ENCODE measurements at regions not wholly inside any gene's neighbourhood (a gene's known extent, or its start where the extent isn't known, plus 50 kb on each side); places are given as distances from the start of the nearest gene placed in this dataset.

GRCh38 chr11:96778272-96778671 is 388.5 kb downstream of the JRKL start:
- TF ChIP-seq, protein P1, sequence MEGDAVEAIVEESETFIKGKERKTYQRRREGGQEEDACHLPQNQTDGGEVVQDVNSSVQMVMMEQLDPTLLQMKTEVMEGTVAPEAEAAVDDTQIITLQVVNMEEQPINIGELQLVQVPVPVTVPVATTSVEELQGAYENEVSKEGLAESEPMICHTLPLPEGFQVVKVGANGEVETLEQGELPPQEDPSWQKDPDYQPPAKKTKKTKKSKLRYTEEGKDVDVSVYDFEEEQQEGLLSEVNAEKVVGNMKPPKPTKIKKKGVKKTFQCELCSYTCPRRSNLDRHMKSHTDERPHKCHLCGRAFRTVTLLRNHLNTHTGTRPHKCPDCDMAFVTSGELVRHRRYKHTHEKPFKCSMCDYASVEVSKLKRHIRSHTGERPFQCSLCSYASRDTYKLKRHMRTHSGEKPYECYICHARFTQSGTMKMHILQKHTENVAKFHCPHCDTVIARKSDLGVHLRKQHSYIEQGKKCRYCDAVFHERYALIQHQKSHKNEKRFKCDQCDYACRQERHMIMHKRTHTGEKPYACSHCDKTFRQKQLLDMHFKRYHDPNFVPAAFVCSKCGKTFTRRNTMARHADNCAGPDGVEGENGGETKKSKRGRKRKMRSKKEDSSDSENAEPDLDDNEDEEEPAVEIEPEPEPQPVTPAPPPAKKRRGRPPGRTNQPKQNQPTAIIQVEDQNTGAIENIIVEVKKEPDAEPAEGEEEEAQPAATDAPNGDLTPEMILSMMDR (IDR thresholded peaks at IDR 0.05; ENCODE audit: insufficient read depth, low read depth, low read length), result no peak
- no peak overlapping the region for H3K4me3 ChIP-seq (ENCODE audit: low read depth, low read length)
- DNase-seq (ENCODE audit: low read depth), result no peak

GRCh38 chr11:96779030-96779429 is 389.2 kb downstream of the JRKL start:
- no peak for DNase-seq (ENCODE audit: low read depth)
- no peak overlapping the region for H3K4me3 ChIP-seq (ENCODE audit: low read depth, low read length)
- TF ChIP-seq, protein P1 (IDR thresholded peaks at IDR 0.05; ENCODE audit: insufficient read depth, low read depth, low read length), result no peak

- H3K4me3 ChIP-seq (ENCODE audit: low read depth, low read length), result no peak overlapping the region
- TF ChIP-seq, protein P1 (IDR thresholded peaks at IDR 0.05; ENCODE audit: insufficient read depth, low read depth, low read length), result no peak
- no peak for DNase-seq (ENCODE audit: low read depth)
Measured at GRCh38 chr11:96781082-96781481, 391.3 kb downstream of the JRKL start.

DNA sequence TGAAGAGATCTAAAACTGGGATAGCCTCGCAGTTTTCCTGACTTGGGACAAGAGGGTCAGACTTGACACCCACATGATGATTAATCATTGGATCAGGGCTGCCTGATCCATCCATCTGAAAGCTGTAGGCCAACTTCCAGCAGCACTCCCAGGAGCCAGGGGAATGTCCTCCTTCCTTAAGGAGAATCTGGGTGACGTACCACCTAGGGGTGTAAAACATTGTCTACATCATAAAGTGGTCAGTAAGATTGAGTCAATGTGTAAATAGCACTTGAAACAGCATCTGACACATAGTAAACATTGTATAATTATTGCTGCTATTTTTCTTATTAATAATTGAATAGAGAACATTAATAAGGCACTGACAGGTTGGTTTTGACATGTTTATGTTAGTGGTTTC is 392.8 kb downstream of the JRKL start:
- TF ChIP-seq, protein P1 (IDR thresholded peaks at IDR 0.05; ENCODE audit: insufficient read depth, low read depth, low read length), result no peak
- no peak overlapping the region for H3K4me3 ChIP-seq (ENCODE audit: low read depth, low read length)
- DNase-seq (ENCODE audit: low read depth), result no peak

GRCh38 chr11:96783311-96783710 is 393.5 kb downstream of the JRKL start:
- DNase-seq (ENCODE audit: low read depth), result no peak
- TF ChIP-seq, protein P1 (IDR thresholded peaks at IDR 0.05; ENCODE audit: insufficient read depth, low read depth, low read length), result no peak

GRCh38 chr11:96785073-96785472 is 395.3 kb downstream of the JRKL start:
- DNase-seq (ENCODE audit: low read depth), result no peak
- TF ChIP-seq, protein P1 (IDR thresholded peaks at IDR 0.05; ENCODE audit: insufficient read depth, low read depth, low read length), result no peak
- no peak overlapping the region for H3K4me3 ChIP-seq (ENCODE audit: low read depth, low read length)

More at GRCh38 chr11:96783311-96783710, 393.5 kb downstream of the JRKL start:
- no peak overlapping the region for H3K4me3 ChIP-seq (ENCODE audit: low read depth, low read length)

- TF ChIP-seq, protein P1 (IDR thresholded peaks at IDR 0.05; ENCODE audit: insufficient read depth, low read depth, low read length), result no peak
- H3K4me3 ChIP-seq (ENCODE audit: low read depth, low read length), result no peak overlapping the region
- no peak for DNase-seq (ENCODE audit: low read depth)
Measured at GRCh38 chr11:96794152-96794551, 404.3 kb downstream of the JRKL start.

Measured in fibroblast of villous mesenchyme (primary cell).